NCI-H2081 treated with DMSO at 0.1 percent for 48 hours (cell line): ENCODE measurements at regions not wholly inside any gene's neighbourhood (a gene's known extent, or its start where the extent isn't known, plus 50 kb on each side); places are given as distances from the start of the nearest gene placed in this dataset.

ENCODE experiments used
- DNase-seq: peaks from one replicate; lab custom pipeline; 2025; lab: John Stamatoyannopoulos, UW

DNA sequence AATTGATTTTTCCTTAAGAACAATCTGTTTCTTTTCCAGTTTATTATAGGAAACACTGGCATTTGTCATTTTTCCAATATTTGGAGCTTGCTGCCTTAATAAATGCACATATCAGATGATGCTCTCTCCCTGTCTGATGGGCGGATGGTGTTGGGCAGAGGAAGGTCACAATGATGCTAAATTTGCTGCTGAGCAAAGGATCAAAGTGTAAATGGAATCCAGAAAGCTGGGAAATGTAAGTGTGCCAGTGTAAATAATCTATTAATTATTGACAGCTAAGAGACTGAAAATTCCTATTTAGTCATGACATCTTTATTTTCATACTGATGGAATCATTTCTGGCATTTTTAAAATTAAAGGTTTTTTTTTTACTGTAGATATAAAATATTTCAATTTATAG lies 243.2 kb downstream of the PTBP2 start:
- DNase-seq = no peak

- peak; percentile 11 for DNase-seq
These were observed 245.1 kb downstream of the PTBP2 start for GRCh38 chr1:96966536-96967138.

DNA sequence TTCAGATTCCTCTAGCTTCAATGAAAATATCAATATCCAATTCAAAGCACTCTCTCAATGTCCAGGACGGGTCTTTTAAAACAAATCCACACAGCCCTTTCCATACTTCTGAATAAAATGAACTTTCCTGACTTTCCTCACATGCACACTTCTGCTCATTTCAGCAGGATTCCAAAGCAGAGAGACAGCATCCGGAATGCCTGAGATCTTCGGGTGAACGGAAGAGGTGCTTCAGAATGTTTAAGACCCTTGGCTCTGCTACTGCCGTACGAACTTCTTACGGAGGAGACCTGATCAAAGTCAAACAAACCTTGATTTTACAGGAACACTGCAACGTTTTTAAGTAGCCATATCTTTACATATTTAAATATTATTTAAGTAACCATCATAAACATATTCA lies 245.7 kb downstream of the PTBP2 start:
- no peak for DNase-seq

GRCh38 chr1:96968541-96968940 lies 247.0 kb downstream of the PTBP2 start:
- DNase-seq = no peak

DNA sequence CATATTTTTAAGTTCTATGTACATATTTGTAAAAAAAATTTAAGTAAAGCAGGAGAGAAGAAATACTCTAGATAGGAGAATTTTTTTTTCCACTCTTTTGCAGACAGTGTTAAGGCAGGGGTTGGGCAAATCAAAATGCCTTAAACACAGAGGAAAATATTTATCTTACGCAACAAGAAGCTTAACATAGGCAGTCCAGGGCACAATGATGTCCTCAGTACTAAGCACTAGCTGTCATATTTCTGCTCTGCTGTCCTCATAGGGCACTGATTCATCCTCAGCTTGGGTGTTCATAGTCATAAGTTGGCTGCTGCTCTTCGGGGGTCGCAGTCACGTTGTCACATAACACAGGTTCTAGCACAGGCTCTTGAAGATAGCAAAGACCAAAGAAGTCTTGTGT lies 247.4 kb downstream of the PTBP2 start:
- no peak for DNase-seq

GRCh38 chr1:96969656-96970163 lies 248.1 kb downstream of the PTBP2 start:
- no peak for DNase-seq

GRCh38 chr1:96971439-96971838 lies 249.9 kb downstream of the PTBP2 start:
- DNase-seq = no peak

DNA sequence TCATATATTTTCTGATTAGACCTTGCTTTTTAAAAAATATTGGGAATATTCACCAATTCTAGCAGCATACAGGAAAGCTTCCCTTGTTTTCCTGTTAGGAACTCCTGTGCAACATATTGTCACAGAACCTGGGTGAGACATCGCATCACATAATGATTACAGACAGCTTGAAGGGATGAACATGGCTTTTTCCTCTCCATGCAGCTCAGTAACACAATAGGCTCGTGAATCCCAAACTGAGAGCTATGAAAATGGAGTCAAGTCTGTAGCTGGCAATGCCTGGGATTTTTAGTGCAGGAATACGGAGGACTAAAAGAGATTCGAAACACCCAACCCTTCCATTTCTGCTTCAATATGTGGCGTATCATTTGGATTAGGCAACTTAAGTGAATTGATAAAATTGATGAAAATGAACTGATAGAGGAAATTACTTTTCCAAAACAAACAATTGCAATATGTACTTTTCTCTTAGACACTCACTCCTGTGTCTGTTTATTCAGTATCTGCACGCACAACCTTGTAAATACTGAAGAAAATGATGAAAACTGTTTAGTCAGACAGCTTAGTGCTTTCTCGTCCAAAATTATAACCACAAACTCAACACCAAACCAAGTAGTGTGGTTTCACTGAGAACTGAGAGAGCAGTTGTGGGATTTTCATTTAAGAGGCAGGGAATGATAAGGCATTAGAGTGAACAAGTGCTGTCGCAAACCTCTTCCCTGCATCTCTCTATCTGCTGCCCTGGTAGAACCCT lies 250.4 kb downstream of the PTBP2 start:
- DNase-seq = no peak

GRCh38 chr1:96973605-96974004 lies 252.0 kb downstream of the PTBP2 start:
- no peak for DNase-seq

DNA sequence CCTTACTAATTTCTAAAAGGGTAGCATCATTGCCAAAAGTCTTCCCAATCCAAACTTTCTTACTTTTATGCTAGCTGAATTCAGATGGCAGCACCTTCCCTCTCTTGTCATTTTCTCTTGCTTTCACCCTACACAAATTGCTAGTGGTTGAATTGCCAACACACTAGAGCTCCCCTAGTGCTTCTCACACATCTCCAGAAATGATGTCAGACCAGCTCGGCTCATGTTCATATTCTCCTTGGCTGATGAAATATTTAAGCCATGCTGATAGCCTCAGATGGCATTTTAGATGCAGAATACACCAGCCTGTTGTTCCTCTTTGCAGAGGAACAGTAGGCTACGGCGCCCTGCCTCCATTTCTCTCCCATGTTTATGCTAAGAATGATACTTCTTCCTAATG lies 256.9 kb downstream of the PTBP2 start:
- DNase-seq = no peak

- DNase-seq = no peak
These were observed 257.3 kb downstream of the PTBP2 start for GRCh38 chr1:96978901-96979300.

DNA sequence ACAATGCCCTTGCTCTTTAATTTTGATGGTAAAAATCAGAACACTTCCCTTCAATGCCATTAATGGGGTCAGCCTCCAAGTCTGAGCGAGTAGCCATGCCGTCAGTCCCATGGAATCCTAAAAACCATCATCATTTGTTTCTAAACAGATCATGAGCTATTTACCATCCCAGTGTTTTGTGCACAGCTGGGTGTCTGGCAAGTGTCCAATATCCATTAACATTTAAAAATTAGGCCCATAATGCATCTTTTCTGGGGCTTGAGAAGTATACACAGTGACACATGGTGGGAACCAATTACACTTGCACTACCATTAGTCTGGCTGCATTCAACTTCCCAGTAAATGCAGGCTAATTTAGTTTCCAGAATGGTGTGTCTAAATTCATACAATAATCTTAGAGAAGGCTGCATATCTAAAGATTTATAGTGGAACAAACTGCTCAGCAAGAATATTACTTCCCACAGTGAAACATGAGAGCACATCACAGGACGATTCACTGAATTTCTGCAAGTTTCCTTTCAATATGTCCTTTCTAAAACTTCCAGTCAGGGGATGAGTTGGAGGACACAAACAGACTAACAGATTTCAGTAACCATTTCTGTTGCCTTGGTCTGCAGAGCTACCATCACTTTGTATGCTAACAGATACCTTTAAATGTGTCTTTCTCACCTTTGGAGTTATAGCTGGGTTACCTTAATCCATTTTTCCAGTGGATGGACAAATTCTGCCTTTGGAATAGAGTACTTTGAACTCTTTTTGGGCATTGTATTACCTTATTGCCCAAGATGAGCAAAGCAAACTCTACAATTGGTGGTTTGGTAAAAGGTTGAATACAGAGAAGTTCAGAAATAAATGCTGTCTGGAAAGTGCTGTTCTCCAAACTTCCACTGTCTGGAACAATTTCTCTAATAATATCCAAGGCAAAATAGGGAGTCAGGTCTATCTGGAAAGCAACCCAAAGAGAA lies 258.0 kb downstream of the PTBP2 start:
- DNase-seq = no peak

- DNase-seq = no peak
These were observed 258.9 kb downstream of the PTBP2 start for GRCh38 chr1:96980448-96980847.

DNA sequence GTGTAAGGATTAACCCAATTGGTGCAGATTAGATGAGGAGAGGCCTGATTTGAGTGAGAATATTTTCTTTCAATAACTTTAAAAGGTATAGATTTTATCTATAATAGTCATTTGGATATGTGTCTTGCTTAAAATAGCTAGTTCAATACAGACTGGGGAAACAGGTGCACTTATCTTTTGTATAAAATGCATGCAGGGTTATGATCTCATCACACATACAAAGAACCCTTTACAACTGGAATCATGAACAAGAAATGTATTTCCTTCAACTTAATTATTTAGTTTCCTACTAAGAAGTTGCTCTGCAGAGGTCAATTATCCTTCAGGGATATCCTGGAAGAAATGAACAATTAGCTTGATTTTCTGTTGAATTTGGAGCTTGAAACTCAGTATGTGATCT lies 259.6 kb downstream of the PTBP2 start:
- DNase-seq = no peak

- DNase-seq = no peak
These were observed 260.5 kb downstream of the PTBP2 start for GRCh38 chr1:96982118-96982517.

DNA sequence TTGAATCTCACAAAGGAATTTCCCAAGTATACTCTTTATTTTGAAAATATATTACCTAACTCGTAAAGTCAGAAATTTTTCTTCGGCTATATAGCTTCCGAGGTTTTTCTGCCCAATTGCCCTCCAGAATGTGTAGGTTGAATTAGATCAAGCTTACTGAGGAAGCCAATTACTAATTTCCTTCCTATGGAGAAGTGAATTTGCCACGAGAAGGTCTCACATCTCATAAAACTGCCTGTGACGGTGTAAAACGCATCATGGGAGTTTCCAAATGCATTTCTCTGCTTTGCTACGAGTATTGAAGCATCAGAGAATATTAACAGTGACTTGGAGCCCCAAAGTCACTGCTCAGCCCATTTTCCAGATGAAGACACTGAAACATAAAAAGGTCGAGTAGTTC lies 262.3 kb downstream of the PTBP2 start:
- no peak for DNase-seq

DNA sequence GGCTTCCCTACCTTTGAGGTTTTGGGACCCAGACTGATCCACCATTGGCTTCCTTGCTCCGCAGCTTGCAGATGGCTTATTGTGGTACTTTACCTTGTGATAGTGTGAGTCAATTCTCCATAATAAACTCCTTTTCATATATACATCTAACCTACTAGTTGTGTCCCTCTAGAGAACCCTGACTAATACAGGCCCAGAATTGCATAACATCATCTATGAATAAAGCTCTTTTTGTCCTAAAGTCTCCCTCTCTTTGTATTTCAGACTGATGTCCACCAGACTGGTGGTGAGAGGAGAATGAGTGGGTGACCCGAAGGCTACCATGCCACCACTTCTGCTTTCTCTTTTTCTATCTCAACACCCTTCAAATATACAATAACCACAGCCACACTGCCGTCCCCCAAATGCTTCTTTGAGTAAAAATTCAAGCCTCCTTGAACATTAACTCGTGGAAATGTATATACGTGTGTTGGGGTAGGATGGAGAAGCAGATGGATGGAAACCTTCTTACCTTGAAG lies 265.7 kb downstream of the PTBP2 start:
- DNase-seq = no peak

DNA sequence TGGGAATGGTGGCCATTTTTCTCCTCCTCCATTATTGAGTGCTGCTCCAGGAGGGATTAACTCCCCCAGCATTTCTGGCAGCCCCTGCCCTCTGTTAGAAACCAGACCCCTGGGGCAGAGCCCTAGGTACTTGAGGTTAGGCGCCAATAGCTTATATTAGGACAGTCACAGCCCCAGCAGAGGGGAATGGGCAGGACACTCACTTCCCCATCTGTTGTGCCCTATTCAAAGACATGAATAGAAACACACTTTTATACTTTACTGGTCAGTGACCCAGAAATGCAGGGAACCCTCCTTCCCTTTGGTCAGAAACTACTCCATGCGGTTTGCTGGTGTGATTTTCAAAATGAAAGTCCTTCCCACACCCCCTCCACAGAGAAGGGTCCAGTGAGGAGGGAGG lies 267.7 kb downstream of the PTBP2 start:
- no peak for DNase-seq

- no peak for DNase-seq
These were observed 268.6 kb downstream of the PTBP2 start for GRCh38 chr1:96990136-96990535.

DNA sequence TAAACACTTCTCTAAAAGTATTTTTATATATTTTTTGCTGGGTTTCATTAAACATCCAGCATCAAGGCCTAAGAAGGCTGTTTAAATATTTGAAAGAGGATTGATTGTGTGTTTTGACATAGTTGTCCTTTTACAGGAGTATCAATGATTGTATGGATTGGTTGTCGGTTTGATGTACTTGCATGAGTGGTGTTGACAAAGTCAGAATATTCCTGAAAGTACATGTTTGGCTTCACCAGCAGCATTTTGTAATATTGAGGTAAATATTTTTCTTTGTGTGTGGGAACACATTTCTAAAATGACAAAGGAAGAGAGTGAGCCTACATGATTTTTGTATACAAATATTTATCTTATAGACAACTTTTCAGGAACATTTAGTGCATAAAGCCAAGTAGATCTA lies 269.7 kb downstream of the PTBP2 start:
- no peak for DNase-seq

- DNase-seq = no peak
These were observed 271.3 kb downstream of the PTBP2 start for GRCh38 chr1:96992871-96993270.

GRCh38 chr1:96995351-96995750 lies 273.8 kb downstream of the PTBP2 start:
- no peak for DNase-seq
